OCI-LY7 (cell line): ENCODE measurements at regions not wholly inside any gene's neighbourhood (a gene's known extent, or its start where the extent isn't known, plus 50 kb on each side); places are given as distances from the start of the nearest gene placed in this dataset.

Experiments used
- EZH2phosphoT487 ChIP-seq: fragments of 200-600 bp; sonication (generic); IDR thresholded peaks from 2 replicates; pipeline ENCODE4 v1.6.1; 2018; ENCODE audit warnings: low read depth, borderline replicate concordance, mild to moderate bottlenecking, mixed run types, antibody characterized with exemption, low read length, moderate library complexity, mixed read lengths
- TF ChIP-seq, protein P1 (sequence below): fragments of 200-600 bp; sonication (generic); conservative IDR thresholded peaks from 2 replicates; pipeline ENCODE4 v1.5.1; 2014; ENCODE audit warnings: mild to moderate bottlenecking, antibody characterized with exemption, low read length, moderate library complexity, mixed read lengths

DNA sequence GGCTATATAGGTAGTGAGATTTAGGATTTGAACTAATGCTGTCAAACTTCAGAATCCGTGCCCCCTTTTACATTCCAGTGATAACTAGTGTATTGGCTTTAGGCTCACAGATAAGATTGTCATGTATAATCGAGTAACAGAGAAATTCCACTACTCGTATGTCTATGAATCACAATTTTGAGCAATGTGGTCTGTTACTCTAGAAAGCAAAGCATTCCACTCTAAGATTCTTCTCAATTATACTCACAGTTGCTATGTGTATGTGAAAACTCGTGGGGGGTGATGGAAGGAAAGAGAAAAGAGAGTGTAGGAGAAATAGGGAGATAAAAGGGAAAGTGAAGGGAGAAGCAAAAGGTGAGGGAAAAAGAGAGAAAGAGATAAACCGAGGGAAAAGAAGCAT is 1175.1 kb upstream of the GOT2 start:
- TF ChIP-seq, protein P1, sequence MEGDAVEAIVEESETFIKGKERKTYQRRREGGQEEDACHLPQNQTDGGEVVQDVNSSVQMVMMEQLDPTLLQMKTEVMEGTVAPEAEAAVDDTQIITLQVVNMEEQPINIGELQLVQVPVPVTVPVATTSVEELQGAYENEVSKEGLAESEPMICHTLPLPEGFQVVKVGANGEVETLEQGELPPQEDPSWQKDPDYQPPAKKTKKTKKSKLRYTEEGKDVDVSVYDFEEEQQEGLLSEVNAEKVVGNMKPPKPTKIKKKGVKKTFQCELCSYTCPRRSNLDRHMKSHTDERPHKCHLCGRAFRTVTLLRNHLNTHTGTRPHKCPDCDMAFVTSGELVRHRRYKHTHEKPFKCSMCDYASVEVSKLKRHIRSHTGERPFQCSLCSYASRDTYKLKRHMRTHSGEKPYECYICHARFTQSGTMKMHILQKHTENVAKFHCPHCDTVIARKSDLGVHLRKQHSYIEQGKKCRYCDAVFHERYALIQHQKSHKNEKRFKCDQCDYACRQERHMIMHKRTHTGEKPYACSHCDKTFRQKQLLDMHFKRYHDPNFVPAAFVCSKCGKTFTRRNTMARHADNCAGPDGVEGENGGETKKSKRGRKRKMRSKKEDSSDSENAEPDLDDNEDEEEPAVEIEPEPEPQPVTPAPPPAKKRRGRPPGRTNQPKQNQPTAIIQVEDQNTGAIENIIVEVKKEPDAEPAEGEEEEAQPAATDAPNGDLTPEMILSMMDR: no peak
- no peak for TF ChIP-seq EZH2phosphoT487
